Transverse colon (tissue), 3 donors: ENCODE measurements at regions not wholly inside any gene's neighbourhood (a gene's known extent, or its start where the extent isn't known, plus 50 kb on each side); places are given as distances from the start of the nearest gene placed in this dataset.

Source experiments
- POLR2A ChIP-seq: fragments of 450-650 bp; IDR thresholded peaks from one replicate; pipeline ENCODE4 v1.6.1; 2016; ENCODE audit warnings: antibody characterized with exemption, mild to moderate bottlenecking, moderate library complexity
- TF ChIP-seq, protein P1 (sequence below), 5 experiments: fragments of 200-600 bp in 3 of 5; fragments of 450-650 bp in 2 of 5; sonication (generic) in 3 of 5; IDR thresholded peaks; 1 replicate in 2 of 5; 2 replicates in 3 of 5; pipeline ENCODE4 v1.5.1; 2016 to 2017; ENCODE audit warnings: antibody characterized with exemption in 5 of 5, inconsistent platforms in 3 of 5, mild to moderate bottlenecking in 2 of 5, moderate library complexity in 1 of 5

DNA sequence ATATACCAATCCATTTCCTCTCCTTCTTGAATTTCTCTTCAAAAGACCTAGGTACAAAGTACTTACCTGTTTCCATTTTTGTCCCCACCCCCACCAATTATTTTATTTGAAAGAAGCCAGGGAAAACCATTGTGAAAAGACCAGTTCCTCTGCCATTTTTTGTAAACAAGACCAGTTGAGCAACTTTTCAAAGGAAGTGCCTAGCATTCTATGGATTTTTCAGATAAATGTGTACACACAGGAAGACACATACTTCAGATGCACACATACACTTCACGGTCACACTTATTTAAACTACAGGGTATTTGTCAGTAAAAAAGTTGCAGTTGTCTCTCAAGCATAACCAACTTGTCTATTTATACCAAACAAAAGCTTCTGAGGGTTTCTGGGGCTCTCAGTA, 587.2 kb upstream of the KLHL4 start:
- no peak for TF ChIP-seq POLR2A
- TF ChIP-seq, protein P1, sequence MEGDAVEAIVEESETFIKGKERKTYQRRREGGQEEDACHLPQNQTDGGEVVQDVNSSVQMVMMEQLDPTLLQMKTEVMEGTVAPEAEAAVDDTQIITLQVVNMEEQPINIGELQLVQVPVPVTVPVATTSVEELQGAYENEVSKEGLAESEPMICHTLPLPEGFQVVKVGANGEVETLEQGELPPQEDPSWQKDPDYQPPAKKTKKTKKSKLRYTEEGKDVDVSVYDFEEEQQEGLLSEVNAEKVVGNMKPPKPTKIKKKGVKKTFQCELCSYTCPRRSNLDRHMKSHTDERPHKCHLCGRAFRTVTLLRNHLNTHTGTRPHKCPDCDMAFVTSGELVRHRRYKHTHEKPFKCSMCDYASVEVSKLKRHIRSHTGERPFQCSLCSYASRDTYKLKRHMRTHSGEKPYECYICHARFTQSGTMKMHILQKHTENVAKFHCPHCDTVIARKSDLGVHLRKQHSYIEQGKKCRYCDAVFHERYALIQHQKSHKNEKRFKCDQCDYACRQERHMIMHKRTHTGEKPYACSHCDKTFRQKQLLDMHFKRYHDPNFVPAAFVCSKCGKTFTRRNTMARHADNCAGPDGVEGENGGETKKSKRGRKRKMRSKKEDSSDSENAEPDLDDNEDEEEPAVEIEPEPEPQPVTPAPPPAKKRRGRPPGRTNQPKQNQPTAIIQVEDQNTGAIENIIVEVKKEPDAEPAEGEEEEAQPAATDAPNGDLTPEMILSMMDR (IDR thresholded peaks at IDR 0.05) = no peak
